AG08395 (cell line): ENCODE measurements at regions not wholly inside any gene's neighbourhood (a gene's known extent, or its start where the extent isn't known, plus 50 kb on each side); places are given as distances from the start of the nearest gene placed in this dataset.

ENCODE experiments used
- DNase-seq: peaks from one replicate; pipeline ENCODE4 v3.0.0; 2012; ENCODE audit warnings: mixed read lengths, low spot score

- no peak for DNase-seq
Measured at GRCh38 chr14:54129850-54130640, 173.4 kb upstream of the BMP4 start.

DNA sequence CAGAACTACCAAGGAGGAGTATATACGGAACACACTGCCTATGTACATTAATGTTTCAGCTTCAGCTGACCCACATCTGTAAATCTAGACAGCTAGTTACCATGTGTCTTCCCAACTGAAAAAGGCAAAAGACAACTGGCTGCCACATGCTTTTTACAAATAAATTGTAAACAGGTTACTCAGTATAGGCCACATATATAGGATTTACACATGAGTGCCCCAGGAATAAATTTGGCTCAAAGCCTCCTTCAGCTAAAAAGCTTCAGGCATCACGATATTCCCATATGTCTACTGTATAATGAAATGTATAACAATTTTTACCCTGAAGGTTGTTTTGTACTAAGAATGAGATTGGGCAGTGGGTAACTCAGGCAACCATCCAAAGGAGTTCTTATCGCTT is 175.9 kb upstream of the BMP4 start:
- no peak for DNase-seq

DNA sequence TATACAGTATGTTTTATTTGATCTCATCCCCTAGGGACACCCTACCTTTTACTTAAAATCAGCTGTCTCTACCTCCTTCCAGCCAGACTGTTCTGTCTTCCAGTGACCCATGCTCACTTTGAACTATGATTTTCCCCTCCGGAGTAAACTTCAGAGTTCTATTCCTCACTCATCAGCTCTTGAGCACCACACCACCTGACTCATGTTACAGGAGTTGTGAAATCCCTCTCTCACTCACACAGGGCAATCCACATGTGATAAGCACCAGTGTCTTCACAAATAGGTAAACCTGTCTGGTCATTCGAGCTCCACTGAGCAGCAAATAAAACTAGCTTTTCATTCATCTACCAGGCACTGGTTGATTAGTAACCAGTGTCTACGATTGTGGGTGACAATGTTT is 177.3 kb upstream of the BMP4 start:
- no peak for DNase-seq

DNA sequence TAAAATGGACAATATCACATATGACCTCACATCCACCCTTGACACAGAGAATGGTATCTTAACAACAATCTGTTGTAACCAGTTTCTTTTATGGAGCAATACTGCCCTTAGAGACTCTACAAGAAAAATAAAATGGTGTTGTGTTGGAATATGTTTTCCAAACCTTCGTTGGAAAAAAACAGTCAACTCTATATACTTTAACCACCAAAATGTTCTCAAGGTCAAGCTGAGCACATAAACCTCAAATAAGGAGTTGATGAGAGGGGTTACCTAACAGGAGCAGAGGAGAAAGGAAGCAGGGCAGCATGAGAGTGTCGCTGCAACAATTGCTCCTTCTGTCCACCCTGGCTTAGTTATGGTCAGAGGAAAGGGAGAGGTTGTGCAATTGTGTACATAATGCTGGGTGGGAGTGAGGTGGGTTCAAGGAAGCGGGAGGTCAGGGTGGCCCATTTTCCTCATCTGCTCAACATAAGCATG is 179.2 kb upstream of the BMP4 start:
- DNase-seq = no peak

DNA sequence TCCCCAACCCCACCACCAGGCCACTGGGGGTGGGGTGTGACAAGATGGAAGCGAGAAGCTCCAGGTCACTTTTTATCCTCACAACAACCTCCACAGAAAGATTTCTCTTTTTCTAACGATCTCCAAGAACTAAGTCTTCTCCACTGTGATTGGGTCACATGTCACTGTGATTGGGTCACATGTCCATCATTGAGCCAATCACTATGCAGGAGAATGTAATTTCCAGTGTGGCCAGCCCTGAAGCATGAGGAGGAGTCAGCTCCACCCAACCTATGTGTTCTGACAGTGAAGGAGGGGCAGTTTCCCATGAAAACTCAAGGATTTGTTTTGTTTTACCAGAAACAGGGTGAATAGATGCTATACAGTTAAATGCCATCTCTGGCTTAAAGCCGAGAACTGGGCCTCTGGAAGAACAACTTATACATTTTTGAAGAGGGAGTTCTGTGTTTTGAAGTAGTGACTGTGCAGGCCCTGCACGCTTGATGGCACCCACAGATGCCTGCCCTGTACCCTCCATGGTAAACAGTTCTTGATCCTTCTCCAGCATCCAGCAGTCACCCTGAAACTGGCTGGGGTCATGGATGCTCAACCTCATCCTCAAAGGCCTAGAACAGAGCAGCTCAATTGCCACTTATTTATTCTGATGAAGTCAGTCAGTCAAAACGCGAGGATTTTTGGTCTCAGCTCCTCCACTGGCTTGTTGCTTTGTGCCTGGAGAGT is 180.4 kb upstream of the BMP4 start:
- no peak for DNase-seq

DNA sequence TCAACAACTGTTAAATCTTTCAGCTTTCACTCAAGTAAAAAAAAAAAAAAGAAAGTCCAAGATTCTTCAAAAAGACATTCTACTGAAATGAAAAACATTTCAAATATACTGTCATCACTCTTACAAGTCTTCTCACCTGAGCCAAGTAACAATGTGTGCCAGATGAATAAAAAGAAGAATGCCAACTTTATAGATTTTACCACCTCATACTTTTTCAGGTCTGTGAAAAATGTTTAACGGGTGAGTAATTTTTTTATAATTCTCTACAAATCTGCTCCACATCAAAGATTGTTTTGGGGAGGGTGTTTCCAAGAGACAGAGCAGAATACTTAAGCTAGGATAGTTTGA is 181.0 kb upstream of the BMP4 start:
- DNase-seq = no peak

DNA sequence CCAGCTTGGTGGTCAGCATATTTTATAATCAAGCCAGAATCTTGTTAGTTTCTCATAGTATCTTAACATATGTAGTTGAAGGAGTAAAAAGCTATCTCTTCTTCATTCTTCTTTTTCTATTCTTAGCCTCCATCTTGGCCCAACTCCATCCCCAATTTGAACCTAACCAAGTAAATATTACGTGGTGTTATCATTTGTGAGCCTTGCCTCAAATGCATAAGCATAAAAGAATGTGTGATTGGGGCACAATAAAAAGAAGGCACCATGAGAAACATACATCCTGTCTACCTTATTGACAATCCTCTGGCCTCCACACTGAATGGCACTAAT is 181.4 kb upstream of the BMP4 start:
- DNase-seq = no peak

GRCh38 chr14:54138354-54139038 is 181.9 kb upstream of the BMP4 start:
- DNase-seq = peak; percentile 10

DNA sequence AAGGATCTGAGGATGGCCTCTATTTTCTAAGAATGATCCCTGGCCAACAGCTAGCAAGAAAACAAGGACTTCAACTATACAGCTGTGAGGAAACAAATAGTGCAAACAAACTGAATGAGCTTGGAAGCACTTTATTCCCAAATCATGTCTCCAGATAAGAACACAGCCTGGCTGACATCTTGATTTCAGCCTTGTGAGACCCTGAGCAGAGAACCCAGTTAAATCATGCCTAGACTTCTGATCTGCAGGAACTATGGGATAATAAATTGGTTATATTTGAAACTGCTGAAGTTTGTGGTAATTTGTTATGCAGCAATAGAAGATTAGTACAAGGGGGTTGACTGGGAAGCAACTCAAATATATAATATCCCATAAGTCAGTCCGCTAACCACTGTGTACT is 183.9 kb upstream of the BMP4 start:
- DNase-seq = no peak

DNA sequence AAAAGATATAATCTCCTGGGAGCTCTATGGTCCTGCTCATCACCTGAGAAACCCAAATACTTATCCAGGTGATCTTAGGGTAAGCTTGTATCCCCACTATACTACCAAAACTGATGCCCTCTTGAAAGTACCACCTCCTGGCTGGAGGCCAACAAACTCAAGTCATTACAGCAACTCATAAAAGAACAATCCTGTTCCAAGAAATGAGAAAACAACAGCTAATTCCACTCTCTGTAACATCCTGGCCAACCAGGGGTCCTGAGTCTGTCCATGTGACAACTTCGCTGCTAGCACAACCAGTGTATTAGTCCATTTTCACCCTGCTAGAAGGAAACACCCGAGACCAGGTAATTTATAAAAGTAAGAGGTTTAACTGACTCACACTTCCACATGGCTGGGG is 190.0 kb upstream of the BMP4 start:
- no peak for DNase-seq

GRCh38 chr14:54147282-54147681 is 190.7 kb upstream of the BMP4 start:
- no peak for DNase-seq

DNA sequence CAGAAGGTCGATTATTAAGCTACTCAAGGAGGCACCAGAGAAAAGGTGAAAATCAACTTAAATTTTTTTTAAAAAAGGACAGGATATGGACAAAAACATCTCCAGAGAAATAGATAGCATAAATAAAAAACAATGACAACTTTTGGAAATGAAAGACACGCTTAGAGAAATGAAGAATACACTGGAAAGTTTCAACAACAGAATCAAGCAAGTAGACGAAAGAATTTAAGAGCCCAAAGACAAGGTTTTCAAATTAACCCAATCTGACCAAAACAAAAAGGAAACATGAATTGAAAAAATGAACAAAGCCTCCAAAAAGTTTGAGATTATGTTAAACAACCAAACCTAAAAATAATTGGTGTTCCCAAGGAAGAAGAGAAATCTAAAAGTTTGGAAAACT is 191.1 kb upstream of the BMP4 start:
- DNase-seq = no peak

- no peak for DNase-seq
Measured at GRCh38 chr14:54148251-54148650, 191.6 kb upstream of the BMP4 start.

DNA sequence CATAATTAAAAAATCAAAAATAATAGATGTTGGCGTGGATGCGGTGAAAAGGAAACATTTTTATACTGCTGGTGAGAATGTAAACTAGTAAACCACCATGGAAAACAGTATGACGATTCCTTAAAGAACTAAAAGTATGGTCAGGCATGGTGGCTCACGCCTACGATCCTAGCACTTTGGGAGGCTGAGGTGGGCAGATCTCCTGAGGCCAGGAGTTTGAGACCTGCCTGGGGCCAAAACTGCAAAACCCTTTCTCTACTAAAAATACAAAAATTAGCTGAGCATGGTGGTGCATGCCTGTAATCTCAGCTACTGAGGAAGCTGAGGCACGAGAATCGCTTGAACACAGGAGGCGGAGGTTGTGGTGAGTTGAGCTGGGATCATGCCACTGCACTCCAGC is 195.7 kb upstream of the BMP4 start:
- no peak for DNase-seq

DNA sequence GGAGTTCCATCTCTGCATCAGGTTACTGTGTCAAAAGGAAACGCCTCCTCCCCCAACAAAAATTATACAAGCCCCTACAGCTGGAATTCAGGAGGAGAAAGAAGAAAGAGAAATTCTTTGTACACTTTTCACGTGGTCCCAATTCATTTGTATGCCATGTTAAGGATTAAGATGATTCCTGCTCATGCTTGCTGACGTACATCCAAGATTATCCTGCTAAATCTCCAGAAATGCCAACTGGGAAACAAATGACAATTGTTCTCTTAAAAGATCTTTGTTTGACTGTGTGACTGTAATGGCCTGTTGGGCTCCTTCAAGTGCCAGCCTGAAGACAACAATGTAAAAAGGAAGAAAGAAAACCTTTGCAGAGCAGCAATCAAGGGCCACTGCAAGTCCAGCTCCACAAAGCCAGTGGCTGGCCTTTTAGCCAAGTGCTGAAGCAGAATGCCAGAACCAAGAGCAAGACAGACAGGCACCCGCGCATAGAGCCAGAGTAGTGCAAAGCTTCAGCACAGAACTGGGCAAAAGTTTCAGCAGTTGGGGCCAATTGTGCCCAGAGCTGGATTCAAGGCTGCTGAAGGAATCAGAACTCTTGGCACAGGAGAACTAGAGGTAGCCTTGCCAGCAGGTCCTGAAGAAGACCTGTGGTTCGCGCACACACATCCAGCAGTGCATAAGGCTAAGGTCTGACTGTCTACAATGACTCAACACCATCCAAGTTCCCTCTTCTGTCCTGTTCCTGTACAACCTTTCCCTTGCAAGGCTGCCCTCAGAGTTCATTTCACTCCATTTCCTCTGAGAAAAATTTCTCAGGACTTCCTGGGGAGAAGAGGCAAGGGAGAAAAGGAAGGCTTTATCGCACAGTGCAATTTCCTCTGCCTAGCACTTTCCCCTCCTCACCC is 209.7 kb upstream of the BMP4 start:
- no peak for DNase-seq

- no peak for DNase-seq
Measured at GRCh38 chr14:54168489-54168888, 211.9 kb upstream of the BMP4 start.

DNA sequence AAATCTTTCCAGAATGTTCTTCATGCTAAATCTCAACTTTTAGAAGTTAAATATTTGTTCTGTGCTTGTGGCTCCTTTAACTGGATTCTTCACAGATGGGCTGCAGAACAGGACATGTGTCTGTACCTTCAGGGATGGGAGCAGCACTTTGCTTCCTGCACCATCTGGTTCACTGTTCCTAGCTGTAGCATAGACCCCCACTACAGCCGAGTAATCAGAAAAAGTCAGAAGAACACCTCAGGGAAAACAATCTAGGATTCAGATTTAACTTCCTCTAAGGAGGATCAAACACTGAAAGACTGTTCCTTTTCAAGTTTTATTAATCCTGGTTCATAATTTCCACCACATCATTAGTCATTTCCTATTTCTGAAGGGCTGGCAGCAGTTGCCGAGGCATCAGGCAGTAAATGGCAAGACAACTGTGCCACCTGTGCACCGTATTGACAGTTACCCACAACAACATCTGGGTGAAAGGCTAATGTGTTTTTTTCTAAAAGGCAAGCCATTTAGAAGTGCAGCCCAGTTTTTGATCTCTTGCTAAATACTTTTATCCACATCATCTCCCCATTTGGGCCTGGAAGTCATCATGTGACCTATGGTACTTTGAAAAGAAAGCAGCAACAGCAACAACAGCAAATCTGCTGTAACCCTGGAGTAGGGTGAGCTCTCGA is 212.8 kb upstream of the BMP4 start:
- no peak for DNase-seq

- DNase-seq = no peak
Measured at GRCh38 chr14:54170301-54170700, 213.7 kb upstream of the BMP4 start.

DNA sequence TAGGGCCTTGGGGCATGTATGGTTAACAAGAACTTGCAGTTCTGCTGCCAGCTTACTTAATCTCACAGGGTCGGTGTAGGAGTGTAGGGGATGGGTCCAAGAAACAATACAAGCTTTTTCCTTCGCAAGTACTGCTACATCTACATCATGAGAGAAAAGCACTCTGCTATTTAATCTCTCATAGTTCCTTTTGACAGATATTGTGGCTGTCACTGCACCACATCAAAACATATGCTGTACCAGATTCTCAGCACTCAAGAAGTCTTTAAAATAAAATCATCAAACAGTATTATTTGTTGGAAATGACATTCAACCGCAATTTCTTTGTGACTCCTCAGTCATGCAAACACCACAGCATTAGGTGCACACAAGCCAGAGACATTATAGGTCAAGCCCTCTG is 215.5 kb upstream of the BMP4 start:
- DNase-seq = no peak

- no peak for DNase-seq
Measured at GRCh38 chr14:54172562-54172961, 215.9 kb upstream of the BMP4 start.

- DNase-seq = peak; percentile 28
Measured at GRCh38 chr14:54173802-54174201, 217.2 kb upstream of the BMP4 start.

GRCh38 chr14:54174457-54174856 is 217.8 kb upstream of the BMP4 start:
- DNase-seq = no peak
